Uterus (tissue), 3 donors: ENCODE measurements at regions not wholly inside any gene's neighbourhood (a gene's known extent, or its start where the extent isn't known, plus 50 kb on each side); places are given as distances from the start of the nearest gene placed in this dataset.

Experiments used
- DNase-seq, 2 donors: peaks; one replicate each; pipeline ENCODE4 v3.0.0-alpha.2; 2019 to 2020
- H3K27ac ChIP-seq, 2 donors: fragments of 200-600 bp; sonication (generic); 1 replicate in 1 of 2; 2 replicates in 1 of 2; pipeline ENCODE4 v1.5.1; 2016 to 2018
- H3K27me3 ChIP-seq, 2 donors: fragments of 200-600 bp; sonication (generic); one replicate each; pipeline ENCODE4 v1.5.1; 2018 to 2019; ENCODE audit warnings: control low read depth in 1 of 2
- H3K36me3 ChIP-seq, 2 donors: fragments of 200-600 bp; sonication (generic); one replicate each; pipeline ENCODE4 v1.5.1; 2019; ENCODE audit warnings: control low read depth in 1 of 2
- H3K4me1 ChIP-seq, 2 donors: fragments of 200-600 bp; sonication (generic); one replicate each; pipeline ENCODE4 v1.5.1; 2018 to 2019; ENCODE audit warnings: control low read depth in 1 of 2
- H3K4me3 ChIP-seq, 2 donors: fragments of 200-600 bp; sonication (generic); 1 replicate in 1 of 2; 2 replicates in 1 of 2; pipeline ENCODE4 v1.5.1; 2018 to 2019; ENCODE audit warnings: mild to moderate bottlenecking in 1 of 2
- H3K9me3 ChIP-seq, 2 donors: fragments of 200-600 bp; sonication (generic); one replicate each; pipeline ENCODE4 v1.5.1; 2019; ENCODE audit warnings: control low read depth in 1 of 2
- CTCF ChIP-seq, 4 experiments: fragments of 200-600 bp in 2 of 4; fragments of 450-650 bp in 2 of 4; sonication (generic) in 2 of 4; IDR thresholded peaks; one replicate each; pipeline ENCODE4 v1.5.1; 2016 to 2019; ENCODE audit warnings: antibody characterized with exemption in 4 of 4, mild to moderate bottlenecking in 2 of 4, moderate library complexity in 1 of 4
- POLR2A ChIP-seq, 2 donors: fragments of 450-650 bp; IDR thresholded peaks; one replicate each; pipeline ENCODE4 v1.6.1; 2016; ENCODE audit warnings: antibody characterized with exemption in 2 of 2, mild to moderate bottlenecking in 1 of 2, moderate library complexity in 1 of 2
- intact Hi-C: fragments of 100-400 bp; cut with DNase I; formaldehyde crosslinking; loops from one replicate; pipeline ENCODE4 v1.15.1; 2023; ENCODE audit warnings: low total_unique reads
- donor health status: DM: yes; HTN: yes; CAD: no.

- Histone ChIP-seq H3K36me3 (no peaks in the 10 kb centered on the region), H3K4me1 (no peaks in the 10 kb centered on the region)
- no peak for DNase-seq
Observed at GRCh38 chr12:75831402-75831801, 200.2 kb downstream of the PHLDA1 start.

GRCh38 chr12:75827061-75827460 is 204.5 kb downstream of the PHLDA1 start:
- H3K27ac ChIP-seq: no peak overlapping the region
- no peaks in the 10 kb centered on the region for H3K36me3 ChIP-seq
- no peaks in the 10 kb centered on the region for H3K4me1 ChIP-seq
- intact Hi-C loops: no loop called here
- DNase-seq: no peak
- no peaks in the 10 kb centered on the region for H3K9me3 ChIP-seq
- TF ChIP-seq CTCF (IDR thresholded peaks at IDR 0.05): no peak
- no peak for TF ChIP-seq POLR2A (IDR thresholded peaks at IDR 0.05)
- H3K27me3 ChIP-seq: no peaks in the 10 kb centered on the region
- H3K4me3 ChIP-seq: no peak overlapping the region

More at GRCh38 chr12:75831402-75831801, 200.2 kb downstream of the PHLDA1 start:
- H3K27me3 ChIP-seq: no peaks in the 10 kb centered on the region
- TF ChIP-seq POLR2A (IDR thresholded peaks at IDR 0.05) (no peak), CTCF (IDR thresholded peaks at IDR 0.05) (no peak)
- no peak overlapping the region for H3K4me3 ChIP-seq
- intact Hi-C loops: no loop called here
- H3K27ac ChIP-seq: no peak overlapping the region
- no peaks in the 10 kb centered on the region for H3K9me3 ChIP-seq

- Histone ChIP-seq H3K4me3 (no peak overlapping the region), H3K4me1 (no peaks in the 10 kb centered on the region), H3K27ac (no peak overlapping the region), H3K9me3 (no peaks in the 10 kb centered on the region), H3K36me3 (no peaks in the 10 kb centered on the region), H3K27me3 (no peaks in the 10 kb centered on the region)
- intact Hi-C loops: no loop called here
- DNase-seq: no peak
- TF ChIP-seq CTCF (IDR thresholded peaks at IDR 0.05) (no peak), POLR2A (IDR thresholded peaks at IDR 0.05) (no peak)
Observed at GRCh38 chr12:75825686-75826085, 205.9 kb downstream of the PHLDA1 start.

- H3K36me3 ChIP-seq: no peaks in the 10 kb centered on the region
- intact Hi-C loops: no loop called here
- no peaks in the 10 kb centered on the region for H3K4me1 ChIP-seq
- no peaks in the 10 kb centered on the region for H3K9me3 ChIP-seq
- H3K27ac ChIP-seq: no peak overlapping the region
- DNase-seq: no peak
- no peaks in the 10 kb centered on the region for H3K27me3 ChIP-seq
- H3K4me3 ChIP-seq: no peak overlapping the region
- TF ChIP-seq POLR2A (IDR thresholded peaks at IDR 0.05) (no peak), CTCF (IDR thresholded peaks at IDR 0.05) (no peak)
Observed at GRCh38 chr12:75823475-75823874, 208.1 kb downstream of the PHLDA1 start.

- TF ChIP-seq POLR2A (IDR thresholded peaks at IDR 0.05): no peak
- TF ChIP-seq CTCF (IDR thresholded peaks at IDR 0.05): no peak
- no peak overlapping the region for H3K27ac ChIP-seq
- no peak overlapping the region for H3K4me3 ChIP-seq
- H3K36me3 ChIP-seq: no peaks in the 10 kb centered on the region
- H3K4me1 ChIP-seq: no peaks in the 10 kb centered on the region
- no peaks in the 10 kb centered on the region for H3K27me3 ChIP-seq
- no peaks in the 10 kb centered on the region for H3K9me3 ChIP-seq
- DNase-seq: no peak
- intact Hi-C loops: no loop called here
Observed at GRCh38 chr12:75822416-75822815, 209.2 kb downstream of the PHLDA1 start.
